ENCODE measurements at regions not wholly inside any gene's neighbourhood (a gene's known extent, or its start where the extent isn't known, plus 50 kb on each side); places are given as distances from the start of the nearest gene placed in this dataset.

GRCh38 chr2:188919824-188920223 lies 54.3 kb upstream of the COL3A1 start:
- peaks cover 4% of the 10 kb centered on the region for H3K4me1 Mint-ChIP-seq
- no peak overlapping the region for H3K27ac Mint-ChIP-seq
- H3K36me3 Mint-ChIP-seq (ENCODE audit: low read depth): no peaks in the 10 kb centered on the region
- peaks cover 5% of the 10 kb centered on the region for H3K9me3 Mint-ChIP-seq
- ATAC-seq (replicated peaks): no peak
- no peaks in the 10 kb centered on the region for H3K27me3 Mint-ChIP-seq
- H3K4me3 Mint-ChIP-seq: no peak overlapping the region

GRCh38 chr2:188922191-188922590 lies 52.0 kb upstream of the COL3A1 start:
- Mint-ChIP-seq H3K27ac (no peak overlapping the region), H3K4me3 (no peak overlapping the region), H3K4me1 (peaks cover 4% of the 10 kb centered on the region), H3K27me3 (no peaks in the 10 kb centered on the region), H3K9me3 (peaks cover 5% of the 10 kb centered on the region), H3K36me3 (ENCODE audit: low read depth) (no peaks in the 10 kb centered on the region)
- no peak for ATAC-seq (replicated peaks)

All from activated T-helper 17 cell treated with anti-CD3 and anti-CD28 coated beads, Interleukin-2, amount 50 U/mL, for 72 hours (primary cell).